ENCODE measurements at regions not wholly inside any gene's neighbourhood (a gene's known extent, or its start where the extent isn't known, plus 50 kb on each side); places are given as distances from the start of the nearest gene placed in this dataset.

GRCh38 chr9:11016081-11016480 lies 403.3 kb upstream of the PTPRD start:
- TF ChIP-seq REST (IDR thresholded peaks at IDR 0.05; ENCODE audit: insufficient read depth in 1 of 2, low read depth in 2 of 2, low read length in 2 of 2), result no peak
- TF ChIP-seq TAF1 (IDR thresholded peaks at IDR 0.05; ENCODE audit: borderline replicate concordance, insufficient read depth, low read length), result no peak
- TF ChIP-seq FOXP2 (optimal IDR thresholded peaks at IDR 0.05; ENCODE audit: borderline replicate concordance, extremely low read depth, extremely low read length, insufficient read depth), result no peak
- no peak for TF ChIP-seq POLR2AphosphoS5 (IDR thresholded peaks at IDR 0.05; ENCODE audit: low read depth, low read length)
- no peak for TF ChIP-seq SIN3A (IDR thresholded peaks at IDR 0.05; ENCODE audit: borderline replicate concordance, insufficient read depth, low read length)

GRCh38 chr9:11023201-11023600 lies 410.4 kb upstream of the PTPRD start:
- no peak for TF ChIP-seq FOXP2 (optimal IDR thresholded peaks at IDR 0.05; ENCODE audit: borderline replicate concordance, extremely low read depth, extremely low read length, insufficient read depth)
- no peak for TF ChIP-seq POLR2AphosphoS5 (IDR thresholded peaks at IDR 0.05; ENCODE audit: low read depth, low read length)
- no peak for TF ChIP-seq SIN3A (IDR thresholded peaks at IDR 0.05; ENCODE audit: borderline replicate concordance, insufficient read depth, low read length)
- TF ChIP-seq TAF1 (IDR thresholded peaks at IDR 0.05; ENCODE audit: borderline replicate concordance, insufficient read depth, low read length), result no peak
- TF ChIP-seq REST (IDR thresholded peaks at IDR 0.05; ENCODE audit: insufficient read depth in 1 of 2, low read depth in 2 of 2, low read length in 2 of 2), result no peak

- no peak for TF ChIP-seq TAF1 (IDR thresholded peaks at IDR 0.05; ENCODE audit: borderline replicate concordance, insufficient read depth, low read length)
- no peak for TF ChIP-seq SIN3A (IDR thresholded peaks at IDR 0.05; ENCODE audit: borderline replicate concordance, insufficient read depth, low read length)
- TF ChIP-seq POLR2AphosphoS5 (IDR thresholded peaks at IDR 0.05; ENCODE audit: low read depth, low read length), result no peak
- no peak for TF ChIP-seq FOXP2 (optimal IDR thresholded peaks at IDR 0.05; ENCODE audit: borderline replicate concordance, extremely low read depth, extremely low read length, insufficient read depth)
- no peak for TF ChIP-seq REST (IDR thresholded peaks at IDR 0.05; ENCODE audit: insufficient read depth in 1 of 2, low read depth in 2 of 2, low read length in 2 of 2)
These were observed 413.0 kb upstream of the PTPRD start for GRCh38 chr9:11025775-11026174.

- TF ChIP-seq REST (IDR thresholded peaks at IDR 0.05; ENCODE audit: insufficient read depth in 1 of 2, low read depth in 2 of 2, low read length in 2 of 2) (no peak), TAF1 (IDR thresholded peaks at IDR 0.05; ENCODE audit: borderline replicate concordance, insufficient read depth, low read length) (no peak), FOXP2 (optimal IDR thresholded peaks at IDR 0.05; ENCODE audit: borderline replicate concordance, extremely low read depth, extremely low read length, insufficient read depth) (no peak), SIN3A (IDR thresholded peaks at IDR 0.05; ENCODE audit: borderline replicate concordance, insufficient read depth, low read length) (no peak), POLR2AphosphoS5 (IDR thresholded peaks at IDR 0.05; ENCODE audit: low read depth, low read length) (no peak)
These were observed 425.6 kb upstream of the PTPRD start for GRCh38 chr9:11038366-11038765.

GRCh38 chr9:11039006-11039405 lies 426.2 kb upstream of the PTPRD start:
- TF ChIP-seq REST (IDR thresholded peaks at IDR 0.05; ENCODE audit: insufficient read depth in 1 of 2, low read depth in 2 of 2, low read length in 2 of 2) (no peak), POLR2AphosphoS5 (IDR thresholded peaks at IDR 0.05; ENCODE audit: low read depth, low read length) (no peak)

All from PFSK-1 (cell line).